MM.1S (cell line): ENCODE measurements at regions not wholly inside any gene's neighbourhood (a gene's known extent, or its start where the extent isn't known, plus 50 kb on each side); places are given as distances from the start of the nearest gene placed in this dataset.

ENCODE experiments used
- DNase-seq: peaks from one replicate; pipeline ENCODE4 v3.0.0-alpha.2; 2015
- H2AFZ ChIP-seq: fragments of 300-600 bp; sonication (generic); 2 replicates; pipeline ENCODE4 v1.6.0; 2016; ENCODE audit warnings: antibody characterized with exemption, low read length
- H3F3A ChIP-seq: fragments of 300-600 bp; sonication (generic); 2 replicates; pipeline ENCODE4 v1.6.1; 2016; ENCODE audit warnings: mild to moderate bottlenecking, antibody characterized with exemption, low read length, moderate library complexity, mixed read lengths; ENCODE audit not compliant: insufficient read depth
- H3K27ac ChIP-seq: fragments of 300-600 bp; sonication (generic); 2 replicates; pipeline ENCODE4 v1.5.1; 2016; ENCODE audit warnings: mild to moderate bottlenecking, low read length
- H3K27me3 ChIP-seq: fragments of 300-600 bp; sonication (generic); replicated peaks from 2 replicates; pipeline ENCODE4 v1.6.0; 2016; ENCODE audit warnings: low read length; ENCODE audit not compliant: insufficient read depth
- H3K36me3 ChIP-seq: fragments of 300-600 bp; sonication (generic); replicated peaks from 2 replicates; pipeline ENCODE4 v1.6.1; 2016; ENCODE audit warnings: mild to moderate bottlenecking, low read length, mixed read lengths; ENCODE audit not compliant: insufficient read depth
- H3K4me1 ChIP-seq: fragments of 300-600 bp; sonication (generic); 2 replicates; pipeline ENCODE4 v1.6.1; 2016; ENCODE audit warnings: low read length, mixed read lengths
- H3K4me2 ChIP-seq: fragments of 300-600 bp; sonication (generic); 2 replicates; pipeline ENCODE4 v1.6.0; 2016; ENCODE audit warnings: low read depth, low read length
- H3K4me3 ChIP-seq: fragments of 300-600 bp; sonication (generic); 2 replicates; pipeline ENCODE4 v1.5.1; 2016; ENCODE audit warnings: low read length, mixed read lengths
- H3K79me2 ChIP-seq: fragments of 300-600 bp; sonication (generic); 2 replicates; pipeline ENCODE4 v1.6.1; 2016; ENCODE audit warnings: mixed run types, low read length, mixed read lengths
- H3K9ac ChIP-seq: fragments of 300-600 bp; sonication (generic); 2 replicates; pipeline ENCODE4 v1.6.1; 2016; ENCODE audit warnings: low read length, mixed read lengths
- H3K9me2 ChIP-seq: fragments of 300-600 bp; sonication (generic); replicated peaks from 2 replicates; pipeline ENCODE4 v1.6.1; 2016; ENCODE audit warnings: mild to moderate bottlenecking, low read length, mixed read lengths; ENCODE audit not compliant: insufficient read depth
- H3K9me3 ChIP-seq: fragments of 300-600 bp; sonication (generic); replicated peaks from 2 replicates; pipeline ENCODE4 v1.6.1; 2016; ENCODE audit warnings: mild to moderate bottlenecking, low read length, mixed read lengths; ENCODE audit not compliant: insufficient read depth
- H4K20me1 ChIP-seq: fragments of 300-600 bp; sonication (generic); 2 replicates; pipeline ENCODE4 v1.6.1; 2016; ENCODE audit warnings: mild to moderate bottlenecking, low read length, moderate library complexity, mixed read lengths; ENCODE audit not compliant: insufficient read depth
- EZH2 ChIP-seq: fragments of 300-600 bp; sonication (generic); optimal IDR thresholded peaks from 2 replicates; pipeline ENCODE3; 2017; ENCODE audit warnings: low read depth, mild to moderate bottlenecking, antibody characterized with exemption, low read length, mixed read lengths
- EZH2phosphoT487 ChIP-seq: fragments of 300-600 bp; sonication (generic); IDR thresholded peaks from 2 replicates; pipeline ENCODE4 v1.6.1; 2018; ENCODE audit warnings: antibody characterized with exemption, low read length
- TF ChIP-seq, protein P1 (sequence below): fragments of 300-600 bp; sonication (generic); IDR thresholded peaks from 2 replicates; pipeline ENCODE4 v1.5.1; 2016; ENCODE audit warnings: antibody characterized with exemption, low read length, mixed read lengths

DNA sequence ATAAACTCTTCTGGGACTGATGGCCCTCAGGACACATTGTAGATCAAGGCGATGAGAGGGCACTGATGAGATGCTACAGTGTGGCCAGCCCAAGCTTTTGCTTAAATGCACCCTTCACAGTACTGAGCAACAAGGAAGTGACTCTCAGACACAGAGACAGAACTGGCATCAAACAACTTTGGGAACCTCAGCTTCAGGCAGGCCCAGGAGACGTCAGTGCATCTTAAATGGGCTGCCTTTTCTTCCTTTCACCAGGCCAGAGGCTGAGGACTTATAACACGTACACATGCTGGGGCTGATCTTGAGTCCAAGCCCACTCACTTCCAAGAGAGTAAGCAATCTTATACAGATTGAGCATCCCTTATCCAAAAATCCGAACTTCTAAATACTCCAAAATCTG lies 386.1 kb upstream of the C16orf82 start:
- H3K27ac ChIP-seq: no peak overlapping the region
- DNase-seq: no peak
- no peak overlapping the region for H3K4me3 ChIP-seq
- H4K20me1 ChIP-seq: no peaks in the 10 kb centered on the region
- H3K9me3 ChIP-seq: no peaks in the 10 kb centered on the region
- no peaks in the 10 kb centered on the region for H3K9me2 ChIP-seq
- H3F3A ChIP-seq: no peaks in the 10 kb centered on the region
- no peaks in the 10 kb centered on the region for H3K79me2 ChIP-seq
- H3K9ac ChIP-seq: no peak overlapping the region
- no peaks in the 10 kb centered on the region for H3K4me1 ChIP-seq
- TF ChIP-seq EZH2phosphoT487 (no peak), EZH2 (no peak)
- TF ChIP-seq, protein P1, sequence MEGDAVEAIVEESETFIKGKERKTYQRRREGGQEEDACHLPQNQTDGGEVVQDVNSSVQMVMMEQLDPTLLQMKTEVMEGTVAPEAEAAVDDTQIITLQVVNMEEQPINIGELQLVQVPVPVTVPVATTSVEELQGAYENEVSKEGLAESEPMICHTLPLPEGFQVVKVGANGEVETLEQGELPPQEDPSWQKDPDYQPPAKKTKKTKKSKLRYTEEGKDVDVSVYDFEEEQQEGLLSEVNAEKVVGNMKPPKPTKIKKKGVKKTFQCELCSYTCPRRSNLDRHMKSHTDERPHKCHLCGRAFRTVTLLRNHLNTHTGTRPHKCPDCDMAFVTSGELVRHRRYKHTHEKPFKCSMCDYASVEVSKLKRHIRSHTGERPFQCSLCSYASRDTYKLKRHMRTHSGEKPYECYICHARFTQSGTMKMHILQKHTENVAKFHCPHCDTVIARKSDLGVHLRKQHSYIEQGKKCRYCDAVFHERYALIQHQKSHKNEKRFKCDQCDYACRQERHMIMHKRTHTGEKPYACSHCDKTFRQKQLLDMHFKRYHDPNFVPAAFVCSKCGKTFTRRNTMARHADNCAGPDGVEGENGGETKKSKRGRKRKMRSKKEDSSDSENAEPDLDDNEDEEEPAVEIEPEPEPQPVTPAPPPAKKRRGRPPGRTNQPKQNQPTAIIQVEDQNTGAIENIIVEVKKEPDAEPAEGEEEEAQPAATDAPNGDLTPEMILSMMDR: no peak
- no peaks in the 10 kb centered on the region for H3K27me3 ChIP-seq
- H3K36me3 ChIP-seq: no peaks in the 10 kb centered on the region
- no peak overlapping the region for H3K4me2 ChIP-seq
- H2AFZ ChIP-seq: no peak overlapping the region

DNA sequence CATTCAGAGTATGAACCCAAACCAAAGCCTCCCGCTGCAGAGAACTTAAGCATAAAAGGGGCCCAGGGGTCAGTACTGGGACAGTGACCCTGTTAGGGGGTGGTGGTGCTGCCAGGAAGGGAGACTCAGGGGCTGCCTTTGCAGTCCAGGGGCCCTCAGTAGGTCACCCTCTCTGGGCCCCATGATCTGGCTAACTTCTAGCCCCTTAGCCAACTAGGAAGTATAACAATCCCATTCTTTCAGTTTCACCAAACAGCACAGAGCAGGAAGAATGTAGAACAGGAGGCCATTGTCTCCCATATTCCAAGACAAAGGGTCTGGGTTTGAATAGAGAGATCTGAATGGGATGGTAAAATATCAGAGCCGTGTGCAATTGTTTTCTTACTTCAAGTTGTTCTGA lies 378.6 kb upstream of the C16orf82 start:
- Histone ChIP-seq H3K4me3 (no peak overlapping the region), H3K36me3 (no peaks in the 10 kb centered on the region), H3K9ac (no peak overlapping the region), H3K9me2 (no peaks in the 10 kb centered on the region), H3K4me1 (no peaks in the 10 kb centered on the region), H3K4me2 (no peak overlapping the region), H3F3A (no peaks in the 10 kb centered on the region), H3K27ac (no peak overlapping the region), H3K79me2 (no peaks in the 10 kb centered on the region), H3K9me3 (no peaks in the 10 kb centered on the region), H4K20me1 (no peaks in the 10 kb centered on the region), H3K27me3 (no peaks in the 10 kb centered on the region), H2AFZ (no peak overlapping the region)
- TF ChIP-seq EZH2phosphoT487: no peak
- TF ChIP-seq, protein P1: no peak
- no peak for DNase-seq

DNA sequence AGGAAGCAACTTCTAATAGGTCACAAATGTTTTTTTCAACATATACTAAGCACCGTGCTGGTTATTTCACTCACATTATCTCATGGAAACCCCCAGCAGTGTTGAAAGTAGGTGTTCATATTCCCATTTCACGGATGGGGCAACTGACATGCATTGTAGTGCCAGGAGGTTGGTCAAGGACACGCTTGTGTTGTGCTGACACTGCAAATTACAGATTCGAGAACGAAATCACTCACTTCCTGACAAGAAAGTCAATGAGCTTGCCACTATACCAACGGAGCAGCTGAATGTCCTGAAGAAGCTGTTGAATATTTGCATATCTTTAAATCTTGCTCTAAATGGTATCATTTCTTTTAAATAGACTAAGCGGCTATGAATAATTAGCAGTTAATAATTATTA lies 378.0 kb upstream of the C16orf82 start:
- Histone ChIP-seq H2AFZ (no peak overlapping the region), H3K4me3 (no peak overlapping the region), H3F3A (no peaks in the 10 kb centered on the region), H3K4me2 (no peak overlapping the region), H3K79me2 (no peaks in the 10 kb centered on the region), H3K36me3 (no peaks in the 10 kb centered on the region), H3K27ac (no peak overlapping the region), H3K9me3 (no peaks in the 10 kb centered on the region), H3K4me1 (no peaks in the 10 kb centered on the region), H3K27me3 (no peaks in the 10 kb centered on the region), H3K9ac (no peak overlapping the region), H4K20me1 (no peaks in the 10 kb centered on the region), H3K9me2 (no peaks in the 10 kb centered on the region)
- TF ChIP-seq EZH2phosphoT487: no peak
- TF ChIP-seq, protein P1: no peak
- TF ChIP-seq EZH2: no peak
- DNase-seq: no peak
